Breast epithelium (tissue), 4 donors: ENCODE measurements at regions not wholly inside any gene's neighbourhood (a gene's known extent, or its start where the extent isn't known, plus 50 kb on each side); places are given as distances from the start of the nearest gene placed in this dataset.

ENCODE experiments used
- DNase-seq, 2 donors: peaks; one replicate each; pipeline ENCODE4 v3.0.0-alpha.2; 2019; ENCODE audit warnings: low spot score in 2 of 2
- H3K27ac ChIP-seq, 2 donors: fragments of 200-600 bp; sonication (generic) in 1 of 2; one replicate each; pipeline ENCODE4 v1.5.1; 2016 to 2019; ENCODE audit warnings: mild to moderate bottlenecking in 1 of 2
- H3K27me3 ChIP-seq, 2 donors: fragments of 200-600 bp; sonication (generic) in 1 of 2; one replicate each; pipeline versions ENCODE4 v1.5.1 to v1.6.0; 2017 to 2019; ENCODE audit warnings: control low read depth in 1 of 2, mild to moderate bottlenecking in 1 of 2
- H3K36me3 ChIP-seq: fragments of 200-600 bp; one replicate; pipeline ENCODE4 v1.5.1; 2019
- H3K4me1 ChIP-seq, 2 donors: fragments of 200-600 bp; sonication (generic); one replicate each; pipeline ENCODE4 v1.5.1; 2016 to 2019; ENCODE audit warnings: control low read depth in 1 of 2
- H3K4me3 ChIP-seq, 3 donors: fragments of 200-600 bp; sonication (generic); 1 replicate in 2 of 3; 2 replicates in 1 of 3; pipeline ENCODE4 v1.5.1; 2016 to 2019; ENCODE audit warnings: mild to moderate bottlenecking in 3 of 3, moderate library complexity in 2 of 3
- H3K9me3 ChIP-seq, 2 donors: fragments of 200-600 bp; sonication (generic) in 1 of 2; one replicate each; pipeline ENCODE4 v1.5.1; 2016 to 2019; ENCODE audit warnings: control low read depth in 1 of 2
- CTCF ChIP-seq, 3 donors: fragments of 450-650 bp; IDR thresholded peaks; one replicate each; pipeline ENCODE4 v1.5.1; 2016 to 2017; ENCODE audit warnings: antibody characterized with exemption in 3 of 3, mild to moderate bottlenecking in 3 of 3, moderate library complexity in 3 of 3
- POLR2A ChIP-seq: fragments of 450-650 bp; IDR thresholded peaks from one replicate; pipeline ENCODE4 v1.6.1; 2016; ENCODE audit warnings: antibody characterized with exemption, mild to moderate bottlenecking, moderate library complexity
- POLR2AphosphoS5 ChIP-seq, 3 donors: sonication (generic); formaldehyde crosslinking; IDR thresholded peaks; one replicate each; pipeline ENCODE4 v1.6.1; 2017; ENCODE audit warnings: antibody characterized with exemption in 3 of 3
- intact Hi-C: fragments of 100-400 bp; cut with DNase I; formaldehyde crosslinking; loops from one replicate; pipeline ENCODE4 v1.15.1; 2023; ENCODE audit warnings: low total_unique reads

GRCh38 chr15:62636823-62637573, 405.5 kb upstream of the TPM1 start:
- no peaks in the 10 kb centered on the region for H3K4me1 ChIP-seq
- no peaks in the 10 kb centered on the region for H3K9me3 ChIP-seq
- TF ChIP-seq CTCF (IDR thresholded peaks at IDR 0.05) (no peak), POLR2A (no peak), POLR2AphosphoS5 (IDR thresholded peaks at IDR 0.05) (no peak)
- no peaks in the 10 kb centered on the region for H3K36me3 ChIP-seq
- DNase-seq: no peak
- no peak overlapping the region for H3K27ac ChIP-seq
- H3K27me3 ChIP-seq: no peaks in the 10 kb centered on the region
- no peak overlapping the region for H3K4me3 ChIP-seq
- intact Hi-C loops: no loop called here

DNA sequence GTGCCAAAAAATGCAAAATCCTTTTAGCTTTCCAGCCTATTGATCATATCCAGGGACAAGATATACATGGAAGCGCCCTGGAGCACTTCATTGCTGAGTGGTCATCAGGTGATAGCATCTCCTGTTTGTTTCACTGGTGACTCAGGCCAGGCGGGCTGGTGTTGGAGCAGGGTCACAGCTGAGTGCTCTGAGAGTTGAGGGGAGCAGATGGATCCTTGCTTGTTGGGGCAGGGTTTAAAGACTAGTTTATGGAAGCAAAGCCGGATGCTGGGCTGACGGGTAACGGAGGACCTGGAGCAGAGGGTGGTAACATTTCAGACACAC, 405.0 kb upstream of the TPM1 start:
- no peaks in the 10 kb centered on the region for H3K4me1 ChIP-seq
- intact Hi-C loops: no loop called here
- no peak overlapping the region for H3K4me3 ChIP-seq
- no peaks in the 10 kb centered on the region for H3K36me3 ChIP-seq
- no peak overlapping the region for H3K27ac ChIP-seq
- TF ChIP-seq CTCF (IDR thresholded peaks at IDR 0.05): no peak
- TF ChIP-seq POLR2AphosphoS5 (IDR thresholded peaks at IDR 0.05): no peak
- no peak for TF ChIP-seq POLR2A
- no peaks in the 10 kb centered on the region for H3K9me3 ChIP-seq
- H3K27me3 ChIP-seq: no peaks in the 10 kb centered on the region
- no peak for DNase-seq

- H3K9me3 ChIP-seq: no peaks in the 10 kb centered on the region
- intact Hi-C loops: no loop called here
Measured at GRCh38 chr15:62637950-62638619, 404.5 kb upstream of the TPM1 start.

GRCh38 chr15:62639432-62639831, 403.1 kb upstream of the TPM1 start:
- no peak overlapping the region for H3K27ac ChIP-seq
- no peaks in the 10 kb centered on the region for H3K4me1 ChIP-seq
- H3K4me3 ChIP-seq: no peak overlapping the region
- H3K27me3 ChIP-seq: no peaks in the 10 kb centered on the region
- no peak for DNase-seq
- no peaks in the 10 kb centered on the region for H3K9me3 ChIP-seq
- TF ChIP-seq POLR2AphosphoS5 (IDR thresholded peaks at IDR 0.05): no peak
- TF ChIP-seq CTCF (IDR thresholded peaks at IDR 0.05): no peak
- no peak for TF ChIP-seq POLR2A
- no peaks in the 10 kb centered on the region for H3K36me3 ChIP-seq
- intact Hi-C loops: no loop called here

More at GRCh38 chr15:62637950-62638619, 404.5 kb upstream of the TPM1 start:
- no peaks in the 10 kb centered on the region for H3K4me1 ChIP-seq
- H3K36me3 ChIP-seq: no peaks in the 10 kb centered on the region
- TF ChIP-seq CTCF (IDR thresholded peaks at IDR 0.05): no peak
- TF ChIP-seq POLR2AphosphoS5 (IDR thresholded peaks at IDR 0.05): no peak
- TF ChIP-seq POLR2A: no peak
- no peak overlapping the region for H3K27ac ChIP-seq
- H3K27me3 ChIP-seq: no peaks in the 10 kb centered on the region
- no peak overlapping the region for H3K4me3 ChIP-seq
- DNase-seq: no peak

GRCh38 chr15:62639906-62640605, 402.5 kb upstream of the TPM1 start:
- Histone ChIP-seq H3K36me3 (no peaks in the 10 kb centered on the region), H3K9me3 (no peaks in the 10 kb centered on the region), H3K4me1 (no peaks in the 10 kb centered on the region), H3K4me3 (no peak overlapping the region), H3K27me3 (no peaks in the 10 kb centered on the region), H3K27ac (no peak overlapping the region)
- intact Hi-C loops: no loop called here
- no peak for TF ChIP-seq POLR2AphosphoS5 (IDR thresholded peaks at IDR 0.05)
- no peak for TF ChIP-seq CTCF (IDR thresholded peaks at IDR 0.05)
- DNase-seq: no peak
